ENCODE measurements at regions not wholly inside any gene's neighbourhood (a gene's known extent, or its start where the extent isn't known, plus 50 kb on each side); places are given as distances from the start of the nearest gene placed in this dataset.

- no peaks in the 10 kb centered on the region for H3K36me3 ChIP-seq (ENCODE audit: control insufficient read depth in 1 of 2, insufficient read depth in 2 of 2, low read length in 1 of 2)
- DNase-seq (no peak), ATAC-seq (ENCODE audit: low FRiP score) (no peak)
- no peaks in the 10 kb centered on the region for H3K9me3 ChIP-seq (ENCODE audit: control insufficient read depth, low read length)
- intact Hi-C loops (cut with DNase I) = no loop called here
- no peaks in the 10 kb centered on the region for H3K4me1 ChIP-seq (ENCODE audit: control insufficient read depth in 1 of 2, insufficient read depth in 2 of 2, low read length in 2 of 2)
- no peak overlapping the region for H3K27ac ChIP-seq (ENCODE audit: low read depth in 1 of 2, low read length in 2 of 2)
- no peaks in the 10 kb centered on the region for H3K27me3 ChIP-seq (ENCODE audit: control insufficient read depth in 1 of 2, insufficient read depth in 2 of 2, low read length in 1 of 2)
- H3K4me3 ChIP-seq (ENCODE audit: low read length in 2 of 2) = no peak overlapping the region
- 30 to 34% methylated on average over 5 of the region's 5 CpGs for WGBS, 2 donors
Observed at GRCh38 chr2:33958591-33958990, 359.5 kb upstream of the FAM98A start.

DNA sequence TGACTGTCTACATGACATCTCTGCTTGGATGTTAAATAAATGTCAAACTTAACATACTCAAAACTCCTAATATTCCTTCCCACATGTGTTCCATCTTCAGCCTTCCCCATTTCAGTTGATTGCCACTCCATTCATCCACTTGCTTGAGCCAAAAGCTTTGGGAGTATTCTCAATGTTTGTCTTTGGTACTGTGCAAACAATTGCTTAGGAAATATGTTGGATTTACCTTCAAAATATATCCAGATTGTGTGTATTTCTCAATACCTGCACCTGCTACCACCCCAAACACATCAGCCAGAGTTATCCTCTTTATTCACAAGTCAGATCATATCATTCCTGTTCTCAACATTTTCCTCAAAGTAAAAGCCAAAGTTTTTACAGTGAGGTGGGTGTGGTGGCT lies 350.3 kb upstream of the FAM98A start:
- DNase-seq (no peak), ATAC-seq (ENCODE audit: low FRiP score) (no peak)
- Histone ChIP-seq H3K36me3 (ENCODE audit: control insufficient read depth in 1 of 2, insufficient read depth in 2 of 2, low read length in 1 of 2) (no peaks in the 10 kb centered on the region), H3K4me3 (ENCODE audit: low read length in 2 of 2) (no peak overlapping the region), H3K27ac (ENCODE audit: low read depth in 1 of 2, low read length in 2 of 2) (no peak overlapping the region), H3K9me3 (ENCODE audit: control insufficient read depth, low read length) (no peaks in the 10 kb centered on the region), H3K27me3 (ENCODE audit: control insufficient read depth in 1 of 2, insufficient read depth in 2 of 2, low read length in 1 of 2) (no peaks in the 10 kb centered on the region), H3K4me1 (ENCODE audit: control insufficient read depth in 1 of 2, insufficient read depth in 2 of 2, low read length in 2 of 2) (no peaks in the 10 kb centered on the region)
- intact Hi-C loops (cut with DNase I) = no loop called here

DNA sequence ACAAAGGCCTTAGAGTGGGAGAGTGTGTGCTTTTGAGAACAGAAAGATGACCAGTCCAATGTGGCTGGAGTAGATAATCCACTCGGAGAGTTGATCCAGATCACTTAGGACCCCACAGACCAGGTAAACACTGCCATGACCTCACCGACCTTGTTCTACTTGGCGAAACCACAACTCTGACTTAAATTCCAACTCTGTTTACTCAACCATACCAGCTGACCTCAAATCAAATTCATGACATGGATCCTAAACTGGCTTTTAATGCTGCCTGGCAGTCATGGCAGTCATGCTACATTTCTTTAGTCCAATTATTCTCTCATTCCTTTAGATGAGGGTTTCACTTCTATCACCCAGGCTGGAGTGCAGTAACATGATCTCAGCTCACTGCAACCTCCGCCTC lies 347.1 kb upstream of the FAM98A start:
- intact Hi-C loops (cut with DNase I) = no loop called here
- Histone ChIP-seq H3K36me3 (ENCODE audit: control insufficient read depth in 1 of 2, insufficient read depth in 2 of 2, low read length in 1 of 2) (no peaks in the 10 kb centered on the region), H3K27me3 (ENCODE audit: control insufficient read depth in 1 of 2, insufficient read depth in 2 of 2, low read length in 1 of 2) (no peaks in the 10 kb centered on the region), H3K4me1 (ENCODE audit: control insufficient read depth in 1 of 2, insufficient read depth in 2 of 2, low read length in 2 of 2) (no peaks in the 10 kb centered on the region), H3K4me3 (ENCODE audit: low read length in 2 of 2) (no peak overlapping the region), H3K9me3 (ENCODE audit: control insufficient read depth, low read length) (no peaks in the 10 kb centered on the region), H3K27ac (ENCODE audit: low read depth in 1 of 2, low read length in 2 of 2) (no peak overlapping the region)
- ATAC-seq (ENCODE audit: low FRiP score) (no peak), DNase-seq (no peak)
- WGBS, 2 donors = 58 to 63% methylated on average over 4 of the region's 4 CpGs

GRCh38 chr2:33933203-33933602 lies 334.1 kb upstream of the FAM98A start:
- no peaks in the 10 kb centered on the region for H3K4me1 ChIP-seq (ENCODE audit: control insufficient read depth in 1 of 2, insufficient read depth in 2 of 2, low read length in 2 of 2)
- DNase-seq (no peak), ATAC-seq (ENCODE audit: low FRiP score) (no peak)
- H3K36me3 ChIP-seq (ENCODE audit: control insufficient read depth in 1 of 2, insufficient read depth in 2 of 2, low read length in 1 of 2) = no peaks in the 10 kb centered on the region
- H3K27ac ChIP-seq (ENCODE audit: low read depth in 1 of 2, low read length in 2 of 2) = no peak overlapping the region
- no peak overlapping the region for H3K4me3 ChIP-seq (ENCODE audit: low read length in 2 of 2)
- H3K9me3 ChIP-seq (ENCODE audit: control insufficient read depth, low read length) = peaks cover 2% of the 10 kb centered on the region
- H3K27me3 ChIP-seq (ENCODE audit: control insufficient read depth in 1 of 2, insufficient read depth in 2 of 2, low read length in 1 of 2) = no peaks in the 10 kb centered on the region
- intact Hi-C loops (cut with DNase I) = no loop called here

- ATAC-seq (ENCODE audit: low FRiP score) = no peak
- WGBS, 2 donors = 89 to 91% methylated on average over 3 of the region's 3 CpGs
- peaks cover under 1% of the 10 kb centered on the region for H3K9me3 ChIP-seq (ENCODE audit: control insufficient read depth, low read length)
- no peaks in the 10 kb centered on the region for H3K27me3 ChIP-seq (ENCODE audit: control insufficient read depth in 1 of 2, insufficient read depth in 2 of 2, low read length in 1 of 2)
- no peak for DNase-seq
- intact Hi-C loops (cut with DNase I) = no loop called here
- H3K36me3 ChIP-seq (ENCODE audit: control insufficient read depth in 1 of 2, insufficient read depth in 2 of 2, low read length in 1 of 2) = no peaks in the 10 kb centered on the region
- H3K27ac ChIP-seq (ENCODE audit: low read depth in 1 of 2, low read length in 2 of 2) = no peak overlapping the region
- H3K4me1 ChIP-seq (ENCODE audit: control insufficient read depth in 1 of 2, insufficient read depth in 2 of 2, low read length in 2 of 2) = no peaks in the 10 kb centered on the region
- no peak overlapping the region for H3K4me3 ChIP-seq (ENCODE audit: low read length in 2 of 2)
Observed at GRCh38 chr2:33931164-33931563, 332.1 kb upstream of the FAM98A start.

GRCh38 chr2:33929467-33929866 lies 330.4 kb upstream of the FAM98A start:
- Histone ChIP-seq H3K9me3 (ENCODE audit: control insufficient read depth, low read length) (no peaks in the 10 kb centered on the region), H3K27ac (ENCODE audit: low read depth in 1 of 2, low read length in 2 of 2) (no peak overlapping the region), H3K36me3 (ENCODE audit: control insufficient read depth in 1 of 2, insufficient read depth in 2 of 2, low read length in 1 of 2) (no peaks in the 10 kb centered on the region), H3K27me3 (ENCODE audit: control insufficient read depth in 1 of 2, insufficient read depth in 2 of 2, low read length in 1 of 2) (no peaks in the 10 kb centered on the region), H3K4me3 (ENCODE audit: low read length in 2 of 2) (no peak overlapping the region), H3K4me1 (ENCODE audit: control insufficient read depth in 1 of 2, insufficient read depth in 2 of 2, low read length in 2 of 2) (no peaks in the 10 kb centered on the region)
- 94% methylated on average over 4 of the region's 4 CpGs for WGBS, 2 donors
- intact Hi-C loops (cut with DNase I) = no loop called here
- ATAC-seq (ENCODE audit: low FRiP score) (no peak), DNase-seq (no peak)

DNA sequence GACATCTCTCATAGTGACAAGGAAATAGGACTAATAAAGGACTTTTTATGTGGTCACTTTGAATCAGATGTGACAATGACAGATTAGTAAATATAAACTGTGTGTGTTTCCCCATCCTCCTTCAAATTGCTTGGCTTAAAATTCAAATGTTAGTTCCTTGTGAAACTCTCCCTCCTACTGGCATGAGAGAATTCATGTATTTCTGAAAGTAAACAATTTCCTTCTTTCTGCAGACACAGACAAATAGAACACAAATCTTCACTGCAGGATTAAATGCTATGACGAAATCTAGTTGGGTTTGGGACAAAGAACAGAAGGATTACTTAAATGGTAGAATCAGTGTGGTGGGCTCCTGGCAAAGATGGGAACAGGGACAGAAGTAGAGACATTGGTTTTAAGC lies 328.7 kb upstream of the FAM98A start:
- Histone ChIP-seq H3K27me3 (ENCODE audit: control insufficient read depth in 1 of 2, insufficient read depth in 2 of 2, low read length in 1 of 2) (no peaks in the 10 kb centered on the region), H3K4me1 (ENCODE audit: control insufficient read depth in 1 of 2, insufficient read depth in 2 of 2, low read length in 2 of 2) (no peaks in the 10 kb centered on the region), H3K36me3 (ENCODE audit: control insufficient read depth in 1 of 2, insufficient read depth in 2 of 2, low read length in 1 of 2) (no peaks in the 10 kb centered on the region), H3K27ac (ENCODE audit: low read depth in 1 of 2, low read length in 2 of 2) (no peak overlapping the region), H3K9me3 (ENCODE audit: control insufficient read depth, low read length) (no peaks in the 10 kb centered on the region), H3K4me3 (ENCODE audit: low read length in 2 of 2) (no peak overlapping the region)
- no peak for ATAC-seq (ENCODE audit: low FRiP score)
- no peak for DNase-seq
- 80 to 86% methylated on average over 1 of the region's 1 CpG for WGBS, 2 donors
- intact Hi-C loops (cut with DNase I) = no loop called here

- whole genome bisulfite sequencing, 2 donors = 26 to 54% methylated on average over 1 of the region's 1 CpG
- no peak for ATAC-seq (ENCODE audit: low FRiP score)
Observed at GRCh38 chr2:33925311-33925710, 326.2 kb upstream of the FAM98A start.

DNA sequence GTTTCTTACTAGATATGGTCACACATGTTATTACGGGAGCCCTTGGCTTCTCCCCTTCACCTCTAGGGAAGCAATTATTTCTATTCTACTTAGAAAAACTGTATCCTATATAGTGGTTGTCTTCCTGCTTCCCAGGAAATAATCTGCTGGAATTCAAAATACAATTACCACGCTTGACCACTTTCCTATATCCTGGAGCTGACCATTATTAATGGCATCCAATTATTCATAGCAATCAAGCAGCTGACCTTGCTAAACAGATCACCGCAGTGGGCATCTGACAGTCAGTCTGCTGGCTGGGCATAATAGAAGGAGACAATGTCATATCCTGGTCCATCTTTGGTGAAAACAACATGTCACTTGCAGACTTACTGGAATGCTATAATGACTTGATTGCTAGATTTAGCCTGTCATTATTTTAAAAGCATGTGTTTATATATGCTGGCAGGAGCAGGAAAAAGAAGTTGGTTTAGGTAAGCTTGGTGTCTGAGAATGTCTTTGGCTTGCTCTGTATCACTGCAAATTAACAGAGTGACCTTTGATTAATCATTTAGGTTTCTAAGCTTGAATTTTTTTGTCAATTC lies 325.6 kb upstream of the FAM98A start:
- WGBS, 2 donors = 63 to 67% methylated on average over 3 of the region's 3 CpGs
- intact Hi-C loops (cut with DNase I) = no loop called here
- H3K9me3 ChIP-seq (ENCODE audit: control insufficient read depth, low read length) = no peaks in the 10 kb centered on the region

More at GRCh38 chr2:33925311-33925710, 326.2 kb upstream of the FAM98A start:
- no peaks in the 10 kb centered on the region for H3K36me3 ChIP-seq (ENCODE audit: control insufficient read depth in 1 of 2, insufficient read depth in 2 of 2, low read length in 1 of 2)
- H3K4me3 ChIP-seq (ENCODE audit: low read length in 2 of 2) = no peak overlapping the region
- H3K9me3 ChIP-seq (ENCODE audit: control insufficient read depth, low read length) = no peaks in the 10 kb centered on the region
- no peaks in the 10 kb centered on the region for H3K27me3 ChIP-seq (ENCODE audit: control insufficient read depth in 1 of 2, insufficient read depth in 2 of 2, low read length in 1 of 2)
- H3K4me1 ChIP-seq (ENCODE audit: control insufficient read depth in 1 of 2, insufficient read depth in 2 of 2, low read length in 2 of 2) = no peaks in the 10 kb centered on the region
- intact Hi-C loops (cut with DNase I) = no loop called here
- no peak for DNase-seq
- no peak overlapping the region for H3K27ac ChIP-seq (ENCODE audit: low read depth in 1 of 2, low read length in 2 of 2)

More for the DNA sequence above, 325.6 kb upstream of the FAM98A start:
- H3K36me3 ChIP-seq (ENCODE audit: control insufficient read depth in 1 of 2, insufficient read depth in 2 of 2, low read length in 1 of 2) = no peaks in the 10 kb centered on the region
- no peak for ATAC-seq (ENCODE audit: low FRiP score)
- H3K4me1 ChIP-seq (ENCODE audit: control insufficient read depth in 1 of 2, insufficient read depth in 2 of 2, low read length in 2 of 2) = no peaks in the 10 kb centered on the region
- no peak for DNase-seq
- H3K27me3 ChIP-seq (ENCODE audit: control insufficient read depth in 1 of 2, insufficient read depth in 2 of 2, low read length in 1 of 2) = no peaks in the 10 kb centered on the region
- no peak overlapping the region for H3K27ac ChIP-seq (ENCODE audit: low read depth in 1 of 2, low read length in 2 of 2)
- no peak overlapping the region for H3K4me3 ChIP-seq (ENCODE audit: low read length in 2 of 2)

All from aorta (tissue), 5 donors.